Activated CD4-positive, alpha-beta memory T cell treated with anti-CD3 and anti-CD28 coated beads, Interleukin-2, amount 10 ng/mL, durations not matched to agents 7 days and 5 days (primary cell): ENCODE measurements at regions not wholly inside any gene's neighbourhood (a gene's known extent, or its start where the extent isn't known, plus 50 kb on each side); places are given as distances from the start of the nearest gene placed in this dataset.

Experiments used
- CTCF ChIA-PET: fragments of 350-600 bp; sonication (Branson Sonifier 250); formaldehyde crosslinking; loops from one replicate; lab custom pipeline; 2021; ENCODE audit warnings: antibody characterized with exemption, inconsistent platforms; lab: Charles Lee
- POLR2A ChIA-PET: fragments of 350-600 bp; sonication (Branson Sonifier 250); formaldehyde crosslinking; loops from one replicate; lab custom pipeline; 2021; ENCODE audit warnings: antibody characterized with exemption; lab: Charles Lee
- DNase-seq: peaks from one replicate; pipeline ENCODE4 v3.0.0-alpha.2; 2020
- H3K27ac Mint-ChIP-seq: one replicate; pipeline ENCODE4 v1.8.0; 2021; ENCODE audit warnings: mild to moderate bottlenecking, mixed read lengths
- H3K27me3 Mint-ChIP-seq: one replicate; pipeline ENCODE4 v1.8.0; 2021; ENCODE audit warnings: mixed read lengths
- H3K36me3 Mint-ChIP-seq: one replicate; pipeline ENCODE4 v1.8.0; 2021; ENCODE audit warnings: low read depth, mixed read lengths
- H3K4me1 Mint-ChIP-seq: one replicate; pipeline ENCODE4 v1.8.0; 2021; ENCODE audit warnings: mixed read lengths
- H3K4me3 Mint-ChIP-seq: one replicate; pipeline ENCODE4 v1.8.0; 2021; ENCODE audit warnings: mild to moderate bottlenecking, mixed read lengths
- H3K9me3 Mint-ChIP-seq: one replicate; pipeline ENCODE4 v1.8.0; 2021; ENCODE audit warnings: mixed read lengths

GRCh38 chr13:106633321-106633720 lies 65.4 kb upstream of the ARGLU1 start:
- POLR2A ChIA-PET, result no interaction called here
- CTCF ChIA-PET, result no interaction called here
- Mint-ChIP-seq H3K4me3 (no peak overlapping the region), H3K4me1 (no peaks in the 10 kb centered on the region), H3K27ac (no peak overlapping the region), H3K36me3 (no peaks in the 10 kb centered on the region), H3K27me3 (peaks cover 2% of the 10 kb centered on the region), H3K9me3 (no peaks in the 10 kb centered on the region)
- DNase-seq, result no peak

- Mint-ChIP-seq H3K4me1 (no peaks in the 10 kb centered on the region), H3K4me3 (no peak overlapping the region), H3K27ac (no peak overlapping the region), H3K27me3 (peaks cover 2% of the 10 kb centered on the region), H3K36me3 (no peaks in the 10 kb centered on the region), H3K9me3 (no peaks in the 10 kb centered on the region)
- CTCF ChIA-PET, result interaction anchor here (1.4 kb wide), 1 partner anchor 11 kb away, joined by 5 read pairs; no protein-coding TSS in a partner anchor
- POLR2A ChIA-PET, result no interaction called here
- no peak for DNase-seq
These were observed 62.7 kb upstream of the ARGLU1 start for GRCh38 chr13:106630650-106631049.

- no peak for DNase-seq
- Mint-ChIP-seq H3K27me3 (peaks cover 2% of the 10 kb centered on the region), H3K4me1 (no peaks in the 10 kb centered on the region), H3K27ac (no peak overlapping the region), H3K9me3 (no peaks in the 10 kb centered on the region), H3K4me3 (no peak overlapping the region), H3K36me3 (no peaks in the 10 kb centered on the region)
- CTCF ChIA-PET, result interaction anchor here (1.4 kb wide), 1 partner anchor 10 kb away, joined by 5 read pairs; no protein-coding TSS in a partner anchor
- POLR2A ChIA-PET, result no interaction called here
These were observed 62.2 kb upstream of the ARGLU1 start for GRCh38 chr13:106630162-106630561.

- ChIA-PET CTCF (no interaction called here), POLR2A (no interaction called here)
- Mint-ChIP-seq H3K4me1 (no peaks in the 10 kb centered on the region), H3K36me3 (no peaks in the 10 kb centered on the region), H3K4me3 (no peak overlapping the region), H3K27me3 (peaks cover 2% of the 10 kb centered on the region), H3K9me3 (no peaks in the 10 kb centered on the region), H3K27ac (no peak overlapping the region)
- no peak for DNase-seq
These were observed 61.2 kb upstream of the ARGLU1 start for GRCh38 chr13:106628936-106629659.

GRCh38 chr13:106626473-106626872 lies 58.5 kb upstream of the ARGLU1 start:
- Mint-ChIP-seq H3K36me3 (no peaks in the 10 kb centered on the region), H3K27ac (no peak overlapping the region), H3K4me1 (no peaks in the 10 kb centered on the region), H3K9me3 (no peaks in the 10 kb centered on the region), H3K4me3 (no peak overlapping the region), H3K27me3 (peaks cover 17% of the 10 kb centered on the region)
- ChIA-PET CTCF (no interaction called here), POLR2A (no interaction called here)
- DNase-seq, result no peak

- H3K27me3 Mint-ChIP-seq, result peaks cover 24% of the 10 kb centered on the region
- POLR2A ChIA-PET, result no interaction called here
- H3K9me3 Mint-ChIP-seq, result no peaks in the 10 kb centered on the region
These were observed 57.6 kb upstream of the ARGLU1 start for GRCh38 chr13:106625578-106625977.

GRCh38 chr13:106623799-106624460 lies 56.0 kb upstream of the ARGLU1 start:
- no peak for DNase-seq
- POLR2A ChIA-PET, result no interaction called here
- H3K27ac Mint-ChIP-seq, result no peak overlapping the region

More at GRCh38 chr13:106625578-106625977, 57.6 kb upstream of the ARGLU1 start:
- Mint-ChIP-seq H3K36me3 (no peaks in the 10 kb centered on the region), H3K4me1 (no peaks in the 10 kb centered on the region), H3K4me3 (no peak overlapping the region), H3K27ac (no peak overlapping the region)
- DNase-seq, result no peak
- CTCF ChIA-PET, result no interaction called here

GRCh38 chr13:106621833-106622232 lies 53.9 kb upstream of the ARGLU1 start:
- Mint-ChIP-seq H3K36me3 (no peaks in the 10 kb centered on the region), H3K4me3 (no peak overlapping the region), H3K27ac (no peak overlapping the region), H3K9me3 (no peaks in the 10 kb centered on the region), H3K27me3 (peaks cover 30% of the 10 kb centered on the region), H3K4me1 (peaks cover 1% of the 10 kb centered on the region)
- ChIA-PET CTCF (interaction anchor here (0.9 to 2.5 kb wide), 3 partner anchors 11 to 86 kb away, joined by 3 to 8 read pairs (median 4); no protein-coding TSS in a partner anchor), POLR2A (no interaction called here)
- DNase-seq, result no peak

More at GRCh38 chr13:106623799-106624460, 56.0 kb upstream of the ARGLU1 start:
- H3K27me3 Mint-ChIP-seq, result peaks cover 28% of the 10 kb centered on the region
- no peak overlapping the region for H3K4me3 Mint-ChIP-seq
- H3K4me1 Mint-ChIP-seq, result peaks cover 1% of the 10 kb centered on the region
- CTCF ChIA-PET, result no interaction called here
- H3K9me3 Mint-ChIP-seq, result no peaks in the 10 kb centered on the region
- no peaks in the 10 kb centered on the region for H3K36me3 Mint-ChIP-seq

- Mint-ChIP-seq H3K9me3 (no peaks in the 10 kb centered on the region), H3K27ac (no peak overlapping the region), H3K36me3 (no peaks in the 10 kb centered on the region), H3K27me3 (peaks cover 30% of the 10 kb centered on the region), H3K4me3 (no peak overlapping the region), H3K4me1 (peaks cover 1% of the 10 kb centered on the region)
- ChIA-PET POLR2A (interaction anchor here (1.0 kb wide), 1 partner anchor 84 kb away, joined by 3 read pairs; no protein-coding TSS in a partner anchor), CTCF (interaction anchor here (0.6 to 2.5 kb wide), 14 partner anchors 9 to 301 kb away, joined by 3 to 9 read pairs (median 4); no protein-coding TSS in a partner anchor)
- peak; percentile 24 for DNase-seq
These were observed 52.0 kb upstream of the ARGLU1 start for GRCh38 chr13:106619688-106620555.
